HG02642 (cell line): ENCODE measurements at regions not wholly inside any gene's neighbourhood (a gene's known extent, or its start where the extent isn't known, plus 50 kb on each side); places are given as distances from the start of the nearest gene placed in this dataset.
"Not testable (repeated sequence)": the region's sequence is repeated elsewhere in the genome, so short reads cannot be mapped to it uniquely, and the experiment has no call there.

ENCODE experiments used
- ATAC-seq: cut with Tn5 transposase; IDR thresholded peaks from one replicate; pipeline ENCODE4 v1.9.1; 2021; ENCODE audit warnings: mild to moderate bottlenecking; ENCODE audit not compliant: unreplicated experiment, poor library complexity

GRCh38 chr21:23639721-23640120, 1967.6 kb downstream of the MRPL39 start:
- no peak for ATAC-seq

DNA sequence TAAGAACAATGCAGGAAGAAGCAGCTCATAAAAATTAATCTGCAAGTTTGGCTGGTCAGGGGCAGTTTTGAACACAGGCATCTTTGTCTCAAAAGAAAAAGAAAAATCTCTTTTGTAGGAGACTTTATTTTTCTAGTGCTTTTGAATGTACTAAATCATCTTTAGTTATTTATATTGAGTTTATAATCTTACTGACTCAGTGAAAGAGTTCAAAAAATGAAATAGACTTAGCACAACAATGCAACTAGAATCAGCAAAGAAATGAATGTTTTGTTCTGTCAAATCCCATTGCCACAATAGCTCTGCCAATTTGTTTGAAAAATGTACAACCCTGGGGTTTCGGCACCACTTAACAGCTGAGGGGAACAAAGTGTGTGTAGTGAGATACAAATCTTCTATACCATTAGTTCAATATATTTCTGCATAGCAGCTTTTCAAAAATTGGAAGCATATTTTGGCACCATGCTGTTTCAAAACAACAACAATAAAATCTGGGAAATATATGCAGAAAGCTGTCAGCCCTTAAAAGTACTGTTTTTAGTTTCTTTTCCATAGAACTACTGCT, 1969.1 kb downstream of the MRPL39 start:
- no peak for ATAC-seq

- no peak for ATAC-seq
Measured at GRCh38 chr21:23633447-23633940, 1973.8 kb downstream of the MRPL39 start.

DNA sequence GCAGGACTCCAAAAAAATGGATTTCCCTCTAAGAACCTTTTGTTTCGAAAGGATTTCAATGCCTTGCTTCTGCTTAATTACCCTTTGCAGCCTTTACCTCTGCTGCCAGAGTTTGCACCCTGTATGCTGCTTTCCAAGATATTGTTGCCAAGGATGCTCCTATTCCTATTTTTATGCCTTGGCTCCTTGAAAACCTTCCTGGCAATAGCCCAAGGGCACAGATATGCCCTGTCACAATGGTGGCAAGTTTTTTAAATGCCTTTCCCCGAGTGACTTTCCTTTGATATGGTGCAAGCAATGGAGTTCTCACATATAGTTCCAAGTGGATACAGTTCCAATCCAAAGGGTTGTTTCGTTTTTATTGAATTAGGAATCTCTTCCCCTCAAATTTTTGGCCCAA, 1983.0 kb downstream of the MRPL39 start:
- ATAC-seq, result no peak

DNA sequence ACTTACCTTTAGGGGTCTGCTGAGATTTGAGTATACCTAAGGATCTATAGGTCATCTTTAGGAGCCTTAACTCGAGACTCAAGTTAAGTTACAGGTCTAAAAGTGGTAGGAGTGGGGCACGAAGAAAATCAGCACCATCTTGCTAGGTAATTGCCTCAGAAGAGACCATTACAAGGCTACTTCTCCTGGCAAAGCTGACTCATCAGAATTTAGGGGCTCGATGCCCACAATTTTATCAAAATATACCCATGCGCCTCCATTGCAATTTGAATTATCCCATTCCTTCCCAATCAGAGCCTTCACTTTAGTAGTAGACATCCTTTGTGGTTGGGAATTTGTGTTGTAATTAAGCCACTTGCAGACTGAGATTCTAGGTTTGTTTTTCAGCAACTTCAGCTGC, 1994.3 kb downstream of the MRPL39 start:
- no peak for ATAC-seq

GRCh38 chr21:23612210-23612609, 1995.1 kb downstream of the MRPL39 start:
- ATAC-seq, result no peak

GRCh38 chr21:23607782-23608431, 1999.4 kb downstream of the MRPL39 start:
- no peak for ATAC-seq

DNA sequence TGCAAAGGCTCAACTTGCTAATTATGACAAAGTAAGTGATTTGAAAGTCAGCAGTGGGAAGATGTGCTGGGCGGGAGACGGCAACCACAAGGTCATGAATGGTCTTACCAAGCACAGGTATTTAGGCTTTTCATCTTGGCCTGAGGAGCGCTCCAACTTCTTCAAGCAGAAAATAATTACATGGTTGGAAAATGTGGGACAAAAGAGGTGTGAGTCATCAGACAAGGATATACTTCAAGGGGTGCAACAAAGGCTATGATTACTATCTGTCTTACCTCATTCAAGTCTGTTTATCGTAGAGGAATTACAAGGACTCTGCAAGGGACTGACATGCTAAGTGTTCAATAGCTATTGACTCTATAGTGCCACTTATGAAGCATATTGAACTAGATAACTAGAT, 2005.7 kb downstream of the MRPL39 start:
- ATAC-seq, result no peak

- ATAC-seq, result no peak
Measured at GRCh38 chr21:23593582-23593981, 2013.7 kb downstream of the MRPL39 start.

GRCh38 chr21:23585419-23585818, 2021.9 kb downstream of the MRPL39 start:
- ATAC-seq, result no peak

- ATAC-seq, result no peak
Measured at GRCh38 chr21:23579573-23579972, 2027.7 kb downstream of the MRPL39 start.

- no peak for ATAC-seq
Measured at GRCh38 chr21:23578027-23578426, 2029.3 kb downstream of the MRPL39 start.

GRCh38 chr21:23574932-23575331, 2032.3 kb downstream of the MRPL39 start:
- ATAC-seq, result no peak

DNA sequence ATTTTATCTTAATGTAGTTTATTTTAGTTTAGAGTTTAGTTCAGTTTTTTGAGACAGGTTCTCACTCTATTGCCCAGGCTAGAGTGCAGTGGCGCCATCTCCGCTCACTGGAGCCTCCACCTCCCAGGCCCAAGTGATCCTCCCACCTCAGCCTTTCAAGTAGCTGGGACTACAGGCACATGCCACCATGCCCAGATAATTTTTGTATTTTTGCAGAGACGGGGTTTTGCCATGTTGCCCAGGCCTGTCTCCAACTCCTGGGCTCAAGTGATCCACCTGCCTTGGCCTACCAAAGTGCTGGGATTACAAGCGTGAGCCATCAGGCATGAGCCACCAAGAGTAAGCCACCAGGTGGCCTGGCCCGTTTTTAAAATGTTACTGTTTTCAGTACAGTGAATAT, 2058.4 kb downstream of the MRPL39 start:
- ATAC-seq, result not testable (repeated sequence)

DNA sequence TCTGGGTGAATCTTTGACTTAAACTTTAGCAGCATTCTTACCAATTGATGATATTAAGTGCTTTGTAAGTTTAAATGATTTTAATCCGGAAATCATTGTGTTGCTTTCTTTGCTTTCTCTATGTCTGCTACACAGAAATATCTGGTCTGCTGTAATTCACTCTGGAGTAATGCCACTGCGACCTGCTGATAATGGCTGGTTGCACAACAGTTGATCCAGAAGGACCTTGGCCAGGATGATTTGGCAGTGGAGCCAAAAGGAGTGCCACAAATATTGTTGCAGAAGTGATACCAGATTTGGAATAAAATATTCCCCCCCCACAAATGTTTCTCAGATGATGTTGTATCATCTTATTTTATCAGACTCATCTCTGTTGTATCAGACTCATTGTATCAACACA, 2063.9 kb downstream of the MRPL39 start:
- ATAC-seq, result no peak

DNA sequence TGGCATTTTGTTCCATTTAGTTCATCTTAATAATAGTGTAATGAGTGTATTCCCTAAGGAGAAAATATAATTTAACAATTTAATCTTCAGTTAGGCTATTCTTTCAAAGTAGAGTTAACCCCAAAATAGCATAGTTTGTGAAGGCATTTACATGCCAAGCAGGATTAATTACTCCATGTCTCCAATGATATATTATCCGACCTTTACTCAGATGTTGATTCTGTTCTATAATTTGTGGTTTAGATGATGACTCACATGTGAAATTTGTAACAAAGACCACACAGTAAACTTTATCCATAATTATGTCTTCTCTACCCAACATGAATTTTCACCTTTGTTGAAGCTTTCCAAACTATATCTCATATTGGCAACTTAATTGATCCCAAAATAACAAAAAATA, 2065.2 kb downstream of the MRPL39 start:
- ATAC-seq, result no peak

- no peak for ATAC-seq
Measured at GRCh38 chr21:23541571-23541970, 2065.7 kb downstream of the MRPL39 start.

DNA sequence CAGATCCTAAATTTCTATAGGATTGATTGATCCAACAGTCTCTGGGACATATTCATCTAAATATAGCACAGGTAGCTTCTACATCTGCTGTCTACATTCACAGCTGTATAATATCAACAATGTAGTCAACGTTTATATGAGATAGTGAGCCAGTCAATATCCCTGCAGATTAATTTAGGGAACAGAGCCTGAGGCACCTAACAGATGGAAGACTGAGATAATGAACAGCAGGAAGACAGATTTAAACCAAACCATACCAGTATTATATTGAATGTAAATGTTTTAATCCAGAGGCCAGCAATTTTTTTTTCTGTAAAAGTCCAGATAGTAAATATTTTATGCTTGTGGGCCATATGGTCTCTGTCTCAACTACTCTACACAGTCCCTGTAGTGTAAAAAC, 2072.4 kb downstream of the MRPL39 start:
- ATAC-seq, result no peak

DNA sequence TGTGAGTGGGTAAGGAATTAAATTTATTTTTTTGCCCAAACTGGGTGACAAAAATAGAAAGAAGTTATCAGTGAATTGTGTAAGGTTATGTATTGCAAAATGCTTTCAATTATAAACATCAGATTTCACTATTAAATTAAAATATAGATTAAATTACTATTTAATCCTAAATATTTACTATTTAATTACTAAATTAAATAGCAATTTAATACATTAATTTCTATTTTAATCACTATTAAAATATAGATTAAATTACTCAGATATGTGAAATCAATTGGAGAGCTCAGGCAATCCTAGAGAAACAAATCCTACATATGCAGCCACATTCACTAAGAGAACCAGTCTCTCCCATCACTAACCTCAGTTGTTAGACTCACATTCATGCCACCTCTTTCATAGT, 2075.8 kb downstream of the MRPL39 start:
- no peak for ATAC-seq

GRCh38 chr21:23524685-23525084, 2082.6 kb downstream of the MRPL39 start:
- ATAC-seq, result no peak

- no peak for ATAC-seq
Measured at GRCh38 chr21:23522751-23523150, 2084.5 kb downstream of the MRPL39 start.

DNA sequence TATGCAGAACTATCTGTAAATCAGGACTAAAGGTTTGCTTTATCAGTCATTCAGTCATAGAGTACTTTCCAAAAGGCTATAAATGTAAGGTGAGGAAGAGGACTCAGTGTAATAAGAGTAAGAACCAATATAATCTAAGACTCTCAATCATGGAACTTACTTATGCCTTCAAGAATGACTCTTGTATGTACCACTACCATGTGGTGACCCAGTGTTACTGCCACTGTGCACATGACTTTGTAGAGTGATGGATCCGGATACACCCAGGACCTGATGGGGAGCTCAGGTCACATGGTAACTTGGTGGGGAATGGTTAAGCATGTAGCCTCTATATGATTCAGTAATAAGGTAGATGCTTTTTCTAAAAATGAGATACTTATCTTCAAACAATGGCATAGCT, 2099.8 kb downstream of the MRPL39 start:
- no peak for ATAC-seq
